ENCODE measurements at regions not wholly inside any gene's neighbourhood (a gene's known extent, or its start where the extent isn't known, plus 50 kb on each side); places are given as distances from the start of the nearest gene placed in this dataset.
"Not testable (repeated sequence)": the region's sequence is repeated elsewhere in the genome, so short reads cannot be mapped to it uniquely, and the experiment has no call there.

- no peak for DNase-seq
These were observed 341.3 kb upstream of the DPPA4 start for GRCh38 chr3:109678600-109678999.

DNA sequence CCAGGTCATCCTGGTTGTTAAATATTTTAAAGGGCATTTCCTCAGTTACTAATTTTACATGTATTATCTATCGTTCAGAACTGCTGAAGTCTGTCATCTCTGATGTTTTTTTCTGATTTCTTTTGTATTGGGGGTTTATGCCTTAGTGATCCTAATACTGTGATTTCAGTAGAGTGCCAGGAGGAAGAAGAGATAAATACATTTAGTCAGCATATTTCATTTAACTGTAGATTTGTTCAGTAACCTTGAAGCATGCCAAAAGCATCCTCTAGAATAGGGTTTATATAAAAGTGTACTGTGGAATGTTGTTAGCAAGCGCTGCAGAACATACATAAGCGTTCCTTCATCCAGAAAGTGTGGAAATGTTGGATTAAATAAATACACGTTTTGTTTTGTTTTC, 342.3 kb upstream of the DPPA4 start:
- DNase-seq = no peak

GRCh38 chr3:109683746-109684145, 346.4 kb upstream of the DPPA4 start:
- no peak for DNase-seq

GRCh38 chr3:109685084-109686079, 348.0 kb upstream of the DPPA4 start:
- peak; percentile 96 for DNase-seq

DNA sequence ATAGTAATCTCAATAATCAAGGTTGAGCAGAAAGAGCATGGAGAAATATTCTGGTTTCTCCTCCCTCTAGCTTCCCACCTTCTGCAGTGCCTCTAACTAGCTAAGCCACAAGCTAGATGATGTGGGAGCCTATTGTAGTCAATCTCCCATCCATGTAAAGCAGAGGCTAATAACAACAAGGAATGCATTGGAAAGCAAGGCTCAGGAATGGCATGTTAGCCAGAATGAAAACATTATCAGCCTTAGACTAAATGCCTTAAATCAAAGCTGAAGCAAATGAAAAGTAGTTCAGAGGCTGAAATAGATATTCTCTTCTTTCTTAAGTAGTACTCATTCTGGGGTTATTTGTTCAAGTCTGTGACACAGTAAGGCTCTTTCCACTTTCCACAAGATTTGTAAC, 350.3 kb upstream of the DPPA4 start:
- no peak for DNase-seq

DNA sequence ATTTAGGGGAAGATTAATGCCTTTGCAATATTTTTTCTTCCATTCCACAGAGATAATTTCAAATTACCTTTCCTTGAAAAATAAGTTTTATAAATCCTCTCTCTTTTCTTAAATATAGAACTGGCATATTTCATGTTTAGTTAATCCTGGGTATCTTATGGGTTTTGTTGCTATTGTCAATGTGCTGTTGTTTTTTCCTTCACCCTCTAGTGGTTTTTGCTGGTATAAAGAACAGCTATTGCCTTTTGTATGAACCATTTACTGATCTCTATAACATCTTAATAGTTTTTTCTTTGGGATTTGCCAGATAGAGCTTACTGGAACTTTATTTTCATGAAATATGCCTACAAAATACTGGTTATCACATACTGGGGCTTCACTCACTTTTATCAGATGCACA, 359.6 kb upstream of the DPPA4 start:
- DNase-seq = no peak

DNA sequence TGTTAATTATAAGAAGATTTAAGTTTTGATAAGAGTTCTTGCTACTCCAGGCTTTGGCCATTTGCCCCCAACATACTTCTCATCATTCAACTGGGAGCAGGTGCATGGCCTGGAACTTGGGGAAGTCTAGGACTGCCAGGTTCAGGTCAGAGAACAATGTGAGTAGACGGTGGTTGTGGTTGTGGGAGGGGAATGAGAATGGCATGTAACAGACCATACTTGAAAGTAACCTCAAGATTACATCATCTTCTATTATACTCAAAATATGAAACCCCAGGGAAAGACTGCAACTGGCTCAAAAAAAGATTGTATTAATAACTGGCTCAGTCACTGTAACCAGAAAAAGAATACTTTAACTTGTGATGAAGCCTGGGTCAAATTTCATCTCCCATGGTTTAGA, 364.9 kb upstream of the DPPA4 start:
- peak; percentile 16 for DNase-seq

- DNase-seq = no peak
These were observed 365.6 kb upstream of the DPPA4 start for GRCh38 chr3:109702976-109703375.

GRCh38 chr3:109705133-109705532, 367.8 kb upstream of the DPPA4 start:
- DNase-seq = not testable (repeated sequence)

DNA sequence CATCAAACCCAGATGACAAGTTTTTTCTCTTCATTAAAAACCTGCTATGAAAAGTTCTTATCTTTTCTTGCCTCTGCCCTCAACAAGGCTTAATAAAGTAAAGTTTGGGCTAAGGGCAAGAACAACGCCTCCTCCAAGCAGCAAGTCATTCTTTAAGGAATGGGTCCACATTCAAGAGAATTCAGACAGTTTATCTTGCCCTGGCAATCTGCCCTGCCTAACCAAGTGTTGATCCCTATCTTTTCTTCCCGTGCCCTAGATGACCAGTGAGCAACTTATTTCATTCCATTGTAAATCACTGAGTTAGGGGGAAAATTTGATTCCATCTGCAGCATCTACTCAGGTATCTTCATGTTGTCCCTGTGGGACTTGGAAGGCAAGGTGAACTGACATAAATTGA, 370.3 kb upstream of the DPPA4 start:
- no peak for DNase-seq

DNA sequence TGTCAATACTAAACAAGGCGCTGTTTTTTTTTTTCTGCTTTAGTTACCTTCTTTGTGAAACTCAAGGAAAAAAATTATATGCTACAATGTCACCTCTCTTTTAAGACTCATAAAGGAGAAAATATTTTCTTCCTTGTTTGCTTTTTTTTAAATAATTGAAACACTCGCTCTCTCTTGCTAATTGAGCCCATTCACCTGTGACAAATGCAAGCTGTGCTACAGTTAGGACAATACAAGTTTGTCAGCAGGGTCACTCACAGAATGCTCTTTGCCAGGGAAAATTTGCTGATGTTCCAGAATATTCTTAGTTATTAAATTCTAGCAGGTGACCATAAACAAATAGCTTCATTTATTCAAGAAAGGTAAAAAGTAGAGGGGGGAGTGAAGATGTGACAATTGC, 375.9 kb upstream of the DPPA4 start:
- DNase-seq = no peak

GRCh38 chr3:109715707-109716106, 378.4 kb upstream of the DPPA4 start:
- no peak for DNase-seq

DNA sequence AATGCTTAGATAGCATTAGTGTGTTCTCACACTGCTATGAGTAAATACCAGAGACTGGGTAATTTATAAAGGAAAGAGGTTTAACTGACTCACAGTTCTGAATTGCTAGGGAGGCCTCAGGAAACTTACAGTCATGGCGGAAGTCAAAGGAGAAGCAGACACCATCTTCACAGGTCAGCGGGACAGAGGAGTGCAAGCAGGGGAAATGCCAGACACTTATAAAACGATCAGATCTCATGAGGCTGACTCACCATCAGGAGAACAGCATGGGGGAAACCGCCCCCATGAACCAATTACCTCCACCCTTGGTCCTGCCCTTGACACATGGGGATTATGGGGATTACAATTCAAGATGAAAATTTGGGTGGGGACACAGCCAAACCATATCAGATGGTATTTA, 381.5 kb upstream of the DPPA4 start:
- no peak for DNase-seq

- no peak for DNase-seq
These were observed 391.6 kb upstream of the DPPA4 start for GRCh38 chr3:109728861-109729494.

DNA sequence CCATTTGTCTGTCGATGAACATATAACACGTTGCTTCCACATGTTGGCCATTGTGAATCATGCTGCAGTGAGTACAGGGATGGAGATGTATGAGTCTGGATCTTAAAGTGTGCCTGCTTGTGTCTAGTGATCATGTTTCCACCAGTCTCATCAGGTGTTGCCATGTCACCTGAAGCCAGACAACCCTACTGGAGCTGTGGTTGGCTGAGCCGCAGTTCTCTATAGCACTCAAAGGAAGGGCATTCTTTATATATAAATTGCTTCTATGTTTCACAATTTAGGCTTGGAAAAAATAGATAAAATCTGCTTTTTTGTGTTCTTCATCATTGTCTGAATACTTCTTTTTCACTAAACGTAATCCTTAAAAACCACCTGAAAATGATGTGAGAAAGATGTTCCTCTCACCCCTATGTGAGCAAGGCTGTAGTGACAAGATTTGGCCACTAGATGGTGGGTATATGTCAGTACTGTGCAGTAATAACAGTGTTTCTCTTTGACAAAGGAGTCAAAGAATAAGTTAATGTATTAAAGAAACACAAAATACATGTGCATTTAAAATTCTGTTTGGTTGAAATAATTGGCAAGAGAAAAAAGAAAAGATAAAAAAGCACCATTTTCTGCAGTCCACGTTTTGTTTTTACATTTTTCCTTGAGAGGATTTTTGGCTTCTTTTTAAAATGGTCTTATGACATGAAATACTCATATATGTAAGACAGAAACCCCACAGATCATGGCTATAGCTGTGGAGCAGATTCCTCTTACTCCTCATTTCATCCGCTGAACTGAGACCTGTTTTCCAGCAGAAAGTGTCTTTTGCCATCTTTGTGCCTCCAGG, 394.5 kb upstream of the DPPA4 start:
- DNase-seq = peak; percentile 41

GRCh38 chr3:109743981-109744380, 406.6 kb upstream of the DPPA4 start:
- no peak for DNase-seq

DNA sequence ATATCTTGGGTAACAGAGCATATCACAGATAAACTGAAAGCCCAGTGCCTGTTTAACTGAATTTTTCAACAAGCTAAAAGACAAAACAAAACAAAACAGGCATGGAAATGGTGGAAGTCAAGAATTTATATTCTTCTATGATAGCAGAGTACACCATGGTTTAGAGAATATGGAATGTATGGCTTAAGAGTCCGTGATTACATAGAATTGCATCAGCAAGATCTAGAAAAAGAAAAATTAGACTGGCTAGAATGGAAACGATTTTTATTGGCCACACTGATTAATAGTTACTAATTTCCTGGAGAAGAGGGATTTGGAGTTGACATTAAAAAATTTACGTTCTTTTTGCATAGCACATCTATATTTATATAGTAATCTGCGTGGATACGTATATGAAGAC, 435.2 kb upstream of the DPPA4 start:
- DNase-seq = no peak

DNA sequence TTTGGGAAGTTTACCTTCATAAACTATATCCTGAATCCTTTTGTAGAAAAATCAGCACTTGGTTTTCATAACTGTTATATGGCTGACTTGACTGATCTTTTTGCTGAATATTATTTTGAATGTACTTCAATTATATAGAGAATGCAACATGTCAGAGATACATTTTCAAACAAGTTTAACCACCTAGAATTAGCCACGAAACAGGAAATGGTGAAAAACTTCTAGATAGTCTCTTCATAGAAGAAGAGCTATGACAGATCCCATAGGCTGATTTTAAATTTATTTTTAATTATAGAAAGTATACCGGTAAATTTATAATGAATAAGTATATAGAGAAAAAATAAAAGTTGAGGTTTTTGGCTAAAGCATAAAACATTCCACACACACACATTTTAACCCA, 436.8 kb upstream of the DPPA4 start:
- DNase-seq = no peak

DNA sequence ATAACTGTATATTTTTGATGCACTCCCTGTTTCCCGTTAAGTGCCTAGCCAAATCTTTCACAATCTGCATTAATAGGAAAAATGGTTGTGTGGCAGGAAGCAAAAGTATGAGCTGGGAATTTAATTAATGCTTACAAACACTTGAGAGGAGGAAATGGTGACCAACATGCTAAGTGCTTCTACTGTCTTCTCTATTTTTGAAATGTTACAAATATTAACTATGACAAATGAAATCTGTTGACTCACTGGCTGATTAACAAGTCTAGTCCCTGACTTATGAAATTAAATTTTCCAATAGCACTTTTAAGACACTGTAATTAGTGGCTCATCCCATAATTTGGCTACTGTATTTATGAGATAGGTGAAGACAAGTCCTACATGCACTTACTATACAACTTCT, 446.9 kb upstream of the DPPA4 start:
- DNase-seq = no peak

- DNase-seq = no peak
These were observed 447.7 kb upstream of the DPPA4 start for GRCh38 chr3:109784852-109785631.

DNA sequence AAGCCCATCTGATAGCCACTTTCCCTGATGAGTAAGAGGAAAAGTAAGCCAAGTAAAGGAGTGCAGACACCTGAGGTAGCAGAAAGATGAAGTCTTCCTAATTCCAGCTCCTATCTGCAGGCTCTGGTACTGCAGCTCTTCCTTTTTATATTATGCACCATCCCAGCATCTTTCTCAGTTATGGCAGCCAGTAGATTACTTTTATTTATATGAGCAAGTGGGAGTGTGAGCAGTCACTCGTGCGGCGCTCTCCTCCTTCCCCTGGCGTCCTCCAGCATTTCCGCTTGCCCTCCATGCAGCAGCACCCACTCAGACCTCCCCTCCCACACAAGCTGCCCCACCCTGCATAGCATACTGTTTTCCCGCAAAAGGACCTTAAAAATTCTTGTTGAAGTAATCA, 465.9 kb upstream of the DPPA4 start:
- no peak for DNase-seq

- no peak for DNase-seq
These were observed 467.4 kb upstream of the DPPA4 start for GRCh38 chr3:109804697-109805096.

DNA sequence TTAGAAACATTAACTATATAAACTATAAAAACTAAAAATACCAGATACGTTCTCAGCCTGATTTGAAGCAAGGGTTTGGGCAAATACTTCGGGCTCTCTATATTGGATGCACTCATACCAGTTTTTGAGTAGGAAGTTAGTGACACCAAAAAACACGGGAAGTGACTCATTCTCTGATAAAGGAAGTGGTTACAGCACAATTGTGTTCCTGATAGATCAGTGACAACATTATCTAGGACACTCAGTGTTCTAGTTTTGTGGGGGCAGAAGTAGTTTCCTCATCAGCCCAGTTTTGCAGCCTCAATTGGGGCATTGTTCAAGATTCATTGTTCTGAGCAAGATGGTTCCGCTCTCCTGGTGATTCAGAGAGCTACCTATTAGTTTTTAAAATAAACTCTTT, 469.6 kb upstream of the DPPA4 start:
- DNase-seq = peak; percentile 6
